Mesodermal cell (in vitro differentiated cells): ENCODE measurements at regions not wholly inside any gene's neighbourhood (a gene's known extent, or its start where the extent isn't known, plus 50 kb on each side); places are given as distances from the start of the nearest gene placed in this dataset.
"Not testable (repeated sequence)": the region's sequence is repeated elsewhere in the genome, so short reads cannot be mapped to it uniquely, and the experiment has no call there.

Source experiments
- H3K27ac ChIP-seq: 2 replicates; pipeline ENCODE4 v1.7.0; 2013; ENCODE audit warnings: mild to moderate bottlenecking, low read depth, low read length, moderate library complexity; ENCODE audit not compliant: severe bottlenecking
- H3K36me3 ChIP-seq: 2 replicates; pipeline ENCODE4 v1.7.1; 2013; ENCODE audit warnings: mild to moderate bottlenecking, low read length, moderate library complexity; ENCODE audit not compliant: control insufficient read depth, insufficient read depth
- H3K4me1 ChIP-seq: one replicate; pipeline ENCODE4 v1.7.1; 2013; ENCODE audit warnings: mild to moderate bottlenecking, low read length; ENCODE audit not compliant: insufficient read depth, control insufficient read depth, poor library complexity, severe bottlenecking
- H3K4me3 ChIP-seq: 2 replicates; pipeline ENCODE4 v1.7.0; 2013; ENCODE audit warnings: low read length, control low read depth, mild to moderate bottlenecking; ENCODE audit not compliant: insufficient read depth, poor library complexity, severe bottlenecking; ENCODE audit errors: extremely low read depth
- H3K9me3 ChIP-seq: 2 replicates; pipeline ENCODE4 v1.7.1; 2013; ENCODE audit warnings: mild to moderate bottlenecking, low read length, moderate library complexity; ENCODE audit not compliant: control insufficient read depth
- WGBS, 2 experiments: methylation state at CpG; one replicate each; pipeline ENCODE4 v1.1.5; 2013; ENCODE audit warnings: missing lambda C conversion rate in 2 of 2; ENCODE audit not compliant: insufficient coverage in 2 of 2; 5-methylcytosine and 5-hydroxymethylcytosine counted together

DNA sequence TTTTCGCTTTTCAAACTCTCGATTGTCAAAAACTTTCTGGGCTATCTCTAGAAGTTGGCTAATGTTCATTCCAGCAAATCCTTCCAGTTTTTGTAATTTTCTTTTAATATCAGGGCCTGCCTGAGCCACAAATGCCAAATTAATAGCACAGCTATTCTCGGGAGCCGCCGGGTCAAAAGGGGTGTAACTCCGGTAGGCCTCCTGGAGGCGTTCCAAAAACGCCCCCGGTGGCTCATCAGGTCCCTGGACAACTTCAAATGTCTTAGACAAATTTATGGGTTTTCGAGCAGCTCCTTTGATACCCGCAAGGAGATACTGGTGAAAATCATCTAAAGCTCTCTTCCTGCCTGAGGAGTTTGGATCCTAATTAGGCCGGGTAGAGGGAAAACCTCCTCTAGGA is 117.9 kb upstream of the PZP start:
- H3K4me3 ChIP-seq: no peak overlapping the region
- no peaks in the 10 kb centered on the region for H3K9me3 ChIP-seq
- no peak overlapping the region for H3K27ac ChIP-seq
- no peaks in the 10 kb centered on the region for H3K4me1 ChIP-seq
- no peaks in the 10 kb centered on the region for H3K36me3 ChIP-seq
- 82 to 87% methylated on average over 11 to 12 of the region's 12 CpGs for WGBS, 2 experiments

DNA sequence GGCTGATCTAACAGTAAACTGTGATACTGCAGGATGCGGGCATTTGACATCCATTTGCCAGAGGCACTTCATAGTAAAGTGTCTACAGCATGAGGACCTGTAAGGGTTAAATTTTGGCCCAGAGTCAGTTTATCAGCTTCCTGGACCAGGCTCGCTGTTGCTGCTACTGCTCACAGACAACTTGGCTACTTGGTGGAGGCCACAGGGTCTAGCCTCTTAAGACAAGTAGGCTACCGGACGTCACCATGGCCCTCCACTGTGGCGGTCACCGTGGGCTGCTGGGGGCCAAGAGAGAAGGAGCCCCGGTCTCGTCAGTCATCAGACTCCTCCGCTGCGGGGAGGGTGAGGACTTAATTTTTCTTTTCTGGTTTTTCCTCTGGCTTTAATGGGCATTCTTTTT is 117.3 kb upstream of the PZP start:
- 85 to 88% methylated on average over 6 to 9 of the region's 10 CpGs for WGBS, 2 experiments
- Histone ChIP-seq H3K4me1 (no peaks in the 10 kb centered on the region), H3K9me3 (no peaks in the 10 kb centered on the region), H3K36me3 (no peaks in the 10 kb centered on the region), H3K27ac (no peak overlapping the region), H3K4me3 (no peak overlapping the region)

DNA sequence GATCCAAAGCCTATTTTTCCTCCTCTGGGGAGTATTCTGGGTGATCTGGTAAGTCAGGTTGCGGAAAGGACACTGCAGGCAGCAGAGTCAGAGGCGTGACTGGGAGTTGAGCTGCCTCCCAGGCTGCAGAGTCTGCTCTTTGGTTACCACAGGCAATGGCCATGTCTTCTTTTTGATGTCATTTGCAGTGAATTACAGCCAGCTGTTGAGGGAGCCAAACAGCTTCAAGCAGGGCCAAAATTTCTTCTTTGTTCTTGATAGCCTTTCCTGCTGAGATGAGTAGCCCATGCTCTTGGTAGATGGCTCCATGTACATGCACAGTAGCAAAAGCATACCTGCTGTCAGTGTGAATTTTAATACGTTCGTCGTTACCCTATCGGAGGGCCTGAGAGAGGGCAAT is 116.6 kb upstream of the PZP start:
- no peak overlapping the region for H3K4me3 ChIP-seq
- 80 to 85% methylated on average over 6 of the region's 6 CpGs for WGBS, 2 experiments
- H3K4me1 ChIP-seq: no peaks in the 10 kb centered on the region
- H3K36me3 ChIP-seq: no peaks in the 10 kb centered on the region
- H3K9me3 ChIP-seq: no peaks in the 10 kb centered on the region
- no peak overlapping the region for H3K27ac ChIP-seq

DNA sequence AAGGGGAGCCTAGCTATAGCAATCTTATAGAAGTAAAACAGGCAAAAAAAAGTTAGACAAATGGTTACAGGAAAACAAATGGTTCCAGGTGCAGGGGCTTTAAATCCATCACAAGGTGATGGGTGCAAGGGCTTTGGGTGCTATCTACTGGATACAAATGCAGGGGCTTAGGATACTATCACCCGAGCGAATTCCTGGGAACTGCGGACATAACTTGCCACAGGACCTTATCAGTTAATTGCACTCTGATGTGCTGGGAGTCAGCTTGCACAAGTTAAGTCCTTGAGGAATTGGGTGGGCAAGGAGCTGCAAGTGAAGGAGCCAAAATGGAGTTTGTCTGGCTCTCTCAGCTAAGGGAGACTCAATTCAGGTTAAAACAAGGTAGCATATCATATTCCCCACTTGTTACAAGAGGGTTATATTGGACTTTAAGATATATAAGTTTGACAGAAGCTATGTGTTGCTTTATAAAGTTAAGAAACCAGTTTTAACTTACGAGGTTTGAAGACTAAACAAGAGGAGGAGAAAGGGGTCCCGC is 115.0 kb upstream of the PZP start:
- Histone ChIP-seq H3K4me3 (no peak overlapping the region), H3K4me1 (no peaks in the 10 kb centered on the region), H3K36me3 (no peaks in the 10 kb centered on the region), H3K9me3 (no peaks in the 10 kb centered on the region), H3K27ac (no peak overlapping the region)
- 76 to 79% methylated on average over 5 of the region's 5 CpGs for WGBS, 2 experiments

DNA sequence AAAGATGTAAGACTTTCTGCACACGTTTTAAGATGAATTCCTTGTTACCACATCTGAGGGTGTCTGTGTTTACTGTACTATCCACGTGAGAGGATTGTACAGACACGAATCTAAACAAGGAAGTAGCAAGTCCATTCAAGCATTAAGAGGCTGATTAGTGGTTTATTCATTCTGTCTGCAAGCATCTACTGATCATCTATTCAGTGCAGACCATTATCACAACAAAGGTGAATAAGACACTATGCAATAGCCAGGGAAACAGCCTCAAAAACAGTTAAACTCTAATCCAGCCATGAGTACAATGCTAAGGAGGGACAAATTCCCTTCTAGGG is 111.6 kb upstream of the PZP start:
- H3K4me3 ChIP-seq: no peak overlapping the region
- no peaks in the 10 kb centered on the region for H3K36me3 ChIP-seq
- no peaks in the 10 kb centered on the region for H3K4me1 ChIP-seq
- H3K9me3 ChIP-seq: no peaks in the 10 kb centered on the region
- no peak overlapping the region for H3K27ac ChIP-seq
- WGBS, 2 experiments: 100% methylated on average over 1 of the region's 3 CpGs; no CpG with 5 or more reads in 1 of the 2 experiments

DNA sequence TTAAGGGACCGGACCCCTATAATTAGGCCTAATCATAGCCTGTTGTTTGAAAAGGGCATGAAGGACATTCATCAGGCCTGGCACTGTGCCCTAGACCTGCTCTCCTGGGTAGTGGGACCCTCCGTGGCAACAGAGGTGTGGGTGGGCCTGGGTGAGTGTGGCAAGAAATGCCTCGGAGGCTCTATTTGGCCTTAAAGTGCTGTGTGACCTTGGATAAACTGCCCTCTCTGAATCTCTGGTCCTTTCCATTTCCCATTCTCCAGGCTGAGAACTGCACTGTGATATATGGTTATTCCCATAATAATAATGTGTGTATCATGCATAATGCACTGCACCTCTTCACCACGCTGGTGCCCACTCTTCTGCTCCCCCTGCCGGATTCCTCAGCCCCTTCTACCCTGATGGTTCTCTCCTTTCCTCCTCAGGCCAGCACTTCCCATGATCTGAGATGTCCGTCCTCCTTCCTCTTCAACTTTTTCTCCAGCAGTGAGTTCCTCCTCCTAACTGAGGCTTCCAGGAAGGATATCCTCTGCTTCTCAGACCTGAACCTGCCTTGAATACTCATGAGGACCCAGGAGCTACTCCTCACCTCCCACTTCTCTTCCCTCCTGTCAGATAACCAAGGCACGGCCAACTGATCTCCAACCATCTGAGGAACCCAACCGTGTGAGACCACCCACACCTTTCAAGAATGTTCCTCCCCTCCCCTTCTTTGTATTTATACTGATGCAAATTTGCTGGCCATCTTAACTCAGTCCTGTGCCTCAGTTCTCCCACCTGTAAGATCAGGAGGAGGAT is 111.0 kb upstream of the PZP start:
- Histone ChIP-seq H3K27ac (no peak overlapping the region), H3K9me3 (no peaks in the 10 kb centered on the region), H3K36me3 (no peaks in the 10 kb centered on the region), H3K4me3 (no peak overlapping the region), H3K4me1 (no peaks in the 10 kb centered on the region)
- 77 to 100% methylated on average over 2 to 5 of the region's 8 CpGs for WGBS, 2 experiments

DNA sequence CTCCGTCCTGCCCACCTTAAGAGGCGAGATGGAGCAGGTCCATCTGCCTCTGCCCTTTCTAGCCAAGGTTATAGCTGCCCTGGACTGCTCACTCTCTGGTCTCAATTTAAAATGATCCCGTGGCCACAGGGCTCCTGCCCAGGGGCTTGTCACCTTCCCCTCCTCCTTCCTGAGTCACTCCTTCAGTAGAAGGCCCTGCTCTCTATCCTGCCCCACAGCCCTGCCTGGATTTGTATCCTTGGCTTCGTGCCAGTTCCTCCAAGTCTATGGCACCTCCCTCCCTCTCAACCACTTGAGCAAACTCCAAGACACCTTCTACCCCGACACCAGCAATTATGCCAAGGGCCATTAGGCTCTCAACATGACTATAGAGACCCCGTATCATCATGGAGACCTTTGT is 105.3 kb upstream of the PZP start:
- not testable (repeated sequence) for H3K4me3 ChIP-seq, H3K9me3 ChIP-seq
- 40 to 61% methylated on average over 3 to 4 of the region's 6 CpGs for WGBS, 2 experiments

DNA sequence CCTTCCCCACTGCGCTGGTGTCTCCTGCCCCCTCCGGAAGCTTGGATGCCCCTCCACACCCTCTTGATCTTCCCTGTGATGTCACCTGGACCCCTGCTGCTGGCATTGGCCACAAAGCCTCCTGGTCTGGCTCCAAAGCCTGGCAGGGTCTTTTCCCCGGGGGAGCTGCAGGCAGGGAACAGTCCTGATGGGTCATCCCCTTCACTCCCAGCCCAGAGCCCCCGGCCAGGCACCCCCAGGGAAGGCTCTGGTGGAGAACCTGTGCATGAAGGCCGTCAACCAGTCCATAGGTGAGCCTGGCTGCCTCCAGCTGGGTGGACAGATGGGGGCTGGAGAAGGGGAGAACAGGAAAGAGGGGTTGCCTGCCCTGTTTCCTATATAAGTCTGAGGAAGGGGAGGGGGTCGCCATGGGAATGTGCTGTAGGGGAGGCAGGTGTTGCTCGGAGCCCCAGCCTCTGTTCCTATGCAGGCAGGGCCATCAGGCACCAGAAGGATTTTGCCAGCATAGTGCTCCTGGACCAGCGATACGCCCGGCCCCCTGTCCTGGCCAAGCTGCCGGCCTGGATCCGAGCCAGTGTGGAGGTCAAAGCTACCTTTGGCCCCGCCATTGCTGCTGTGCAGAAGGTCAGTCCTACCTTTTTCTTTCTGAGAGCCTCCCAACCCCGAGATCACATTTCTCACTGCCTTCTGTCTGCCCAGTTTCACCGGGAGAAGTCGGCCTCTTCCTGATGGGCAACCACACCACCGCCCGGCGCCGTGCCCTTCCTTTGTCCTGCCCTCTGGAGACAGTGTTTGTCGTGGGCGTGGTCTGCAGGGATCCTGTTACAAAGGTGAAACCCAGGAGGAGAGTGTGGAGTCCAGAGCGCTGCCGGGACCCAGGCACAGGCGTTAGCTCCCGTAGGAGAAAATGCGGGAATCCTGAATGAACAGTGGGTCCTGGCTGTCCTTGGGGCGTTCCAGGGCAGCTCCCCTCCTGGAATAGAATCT is 104.5 kb upstream of the PZP start:
- not testable (repeated sequence) for H3K4me3 ChIP-seq, H3K27ac ChIP-seq, H3K4me1 ChIP-seq, H3K9me3 ChIP-seq, H3K36me3 ChIP-seq
- 95 to 100% methylated on average over 1 to 6 of the region's 28 CpGs for WGBS, 2 experiments

More for the DNA sequence above, 105.3 kb upstream of the PZP start:
- not testable (repeated sequence) for H3K4me1 ChIP-seq, H3K36me3 ChIP-seq, H3K27ac ChIP-seq

DNA sequence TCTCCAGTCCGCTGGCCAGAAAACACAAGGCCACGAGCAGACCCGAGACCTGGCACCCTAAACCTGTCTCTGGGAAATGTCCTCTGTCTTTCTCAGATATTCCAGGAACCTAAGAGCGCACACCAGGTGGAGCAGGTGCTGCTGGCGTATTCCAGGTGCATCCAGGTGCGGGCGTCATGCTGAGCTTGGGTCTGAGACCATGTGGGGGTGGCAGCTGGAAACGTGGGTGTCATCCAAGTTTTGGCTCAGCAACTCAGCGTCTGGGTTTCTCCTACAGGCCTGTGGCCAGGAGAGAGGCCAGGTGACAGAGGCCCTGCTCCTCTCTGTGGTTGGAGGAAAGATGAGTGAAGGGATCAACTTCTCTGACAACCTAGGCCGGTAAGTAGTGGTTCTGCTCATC is 103.3 kb upstream of the PZP start:
- H3K36me3 ChIP-seq, H3K4me1 ChIP-seq, H3K27ac ChIP-seq, H3K9me3 ChIP-seq, H3K4me3 ChIP-seq: not testable (repeated sequence)
- WGBS, 2 experiments: 94 to 100% methylated on average over 6 to 7 of the region's 10 CpGs

DNA sequence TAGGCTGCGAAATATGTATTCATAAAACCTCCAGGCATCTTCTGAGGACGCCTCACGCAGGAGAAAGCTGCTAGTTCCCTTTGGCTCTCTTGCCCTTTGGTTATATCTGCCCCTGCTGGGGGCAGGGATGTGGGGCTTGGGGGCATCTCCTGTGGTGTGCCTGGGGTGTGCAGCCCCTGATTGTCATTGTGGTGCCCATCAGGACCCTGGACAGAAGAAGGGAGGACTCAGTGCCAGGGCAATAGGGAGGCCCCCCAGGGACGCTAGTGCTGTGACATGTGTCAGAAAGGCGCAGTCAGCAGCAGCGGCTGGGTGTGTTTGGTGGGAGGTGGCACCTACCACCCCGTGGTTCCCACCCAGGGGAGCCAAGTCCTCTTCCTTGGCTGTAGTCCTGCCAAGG is 102.5 kb upstream of the PZP start:
- not testable (repeated sequence) for H3K27ac ChIP-seq, H3K9me3 ChIP-seq, H3K4me3 ChIP-seq, H3K4me1 ChIP-seq, H3K36me3 ChIP-seq
- WGBS, 2 experiments: 80 to 100% methylated on average over 1 to 2 of the region's 7 CpGs
